Mucosa of rectum (tissue), 2 donors: ENCODE measurements at regions not wholly inside any gene's neighbourhood (a gene's known extent, or its start where the extent isn't known, plus 50 kb on each side); places are given as distances from the start of the nearest gene placed in this dataset.

Source experiments
- H3K27ac ChIP-seq, 2 donors: one replicate each; pipeline ENCODE4 v1.7.0; 2013; ENCODE audit warnings: inconsistent platforms in 2 of 2, low read depth in 2 of 2, low read length in 2 of 2
- H3K27me3 ChIP-seq, 2 donors: one replicate each; pipeline ENCODE4 v1.7.0; 2013; ENCODE audit warnings: low read length in 2 of 2; ENCODE audit not compliant: control insufficient read depth in 2 of 2, insufficient read depth in 2 of 2
- H3K36me3 ChIP-seq, 2 donors: one replicate each; pipeline ENCODE4 v1.7.0; 2013; ENCODE audit warnings: low read length in 2 of 2; ENCODE audit not compliant: control insufficient read depth in 2 of 2, insufficient read depth in 2 of 2
- H3K4me1 ChIP-seq, 2 donors: one replicate each; pipeline ENCODE4 v1.7.0; 2013; ENCODE audit warnings: low read length in 2 of 2, mild to moderate bottlenecking in 1 of 2; ENCODE audit not compliant: control insufficient read depth in 2 of 2, insufficient read depth in 2 of 2
- H3K4me3 ChIP-seq, 2 donors: one replicate each; pipeline ENCODE4 v1.7.0; 2013; ENCODE audit warnings: low read length in 2 of 2
- H3K9ac ChIP-seq, 2 donors: one replicate each; pipeline ENCODE4 v1.7.0; 2013; ENCODE audit warnings: low read length in 2 of 2, low read depth in 1 of 2, mild to moderate bottlenecking in 1 of 2
- H3K9me3 ChIP-seq, 2 donors: one replicate each; pipeline ENCODE4 v1.7.0; 2013; ENCODE audit warnings: low read length in 2 of 2; ENCODE audit not compliant: control insufficient read depth in 2 of 2
- donor health status: healthy.
- donor health status: Normal muscosa, but diverticular disease.

DNA sequence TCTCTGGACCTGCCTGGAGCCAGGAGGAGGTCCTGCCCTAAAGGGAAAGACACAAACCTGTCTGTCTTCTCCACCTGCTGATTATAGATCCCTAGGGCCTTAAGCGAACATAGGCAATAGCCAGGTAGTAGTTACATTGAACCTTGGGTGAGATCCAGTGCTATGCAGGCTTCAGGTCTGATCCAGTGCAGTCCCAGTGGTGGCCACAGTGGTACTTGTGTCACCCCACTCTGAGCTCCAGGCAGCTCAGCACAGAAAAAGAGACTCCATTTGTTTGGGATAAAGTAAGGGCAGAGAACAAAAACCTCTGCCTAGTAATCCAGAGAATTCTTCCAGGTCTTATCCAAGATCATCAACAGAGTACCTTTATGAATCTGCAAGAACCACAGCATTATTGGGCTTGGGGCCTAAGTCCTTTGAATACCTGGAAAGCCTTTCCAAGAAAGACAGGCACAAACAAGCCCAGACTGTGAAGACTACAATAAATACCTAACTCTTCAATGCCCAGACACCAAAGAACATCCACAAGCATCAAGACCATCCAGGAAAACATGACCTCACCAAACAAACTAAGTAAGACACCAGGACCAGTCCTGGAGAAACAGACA is 60.4 kb upstream of the KTN1 start:
- Histone ChIP-seq H3K9ac (no peak overlapping the region), H3K36me3 (no peaks in the 10 kb centered on the region), H3K27ac (no peak overlapping the region), H3K4me3 (no peak overlapping the region), H3K27me3 (no peaks in the 10 kb centered on the region), H3K4me1 (no peaks in the 10 kb centered on the region), H3K9me3 (no peaks in the 10 kb centered on the region)

DNA sequence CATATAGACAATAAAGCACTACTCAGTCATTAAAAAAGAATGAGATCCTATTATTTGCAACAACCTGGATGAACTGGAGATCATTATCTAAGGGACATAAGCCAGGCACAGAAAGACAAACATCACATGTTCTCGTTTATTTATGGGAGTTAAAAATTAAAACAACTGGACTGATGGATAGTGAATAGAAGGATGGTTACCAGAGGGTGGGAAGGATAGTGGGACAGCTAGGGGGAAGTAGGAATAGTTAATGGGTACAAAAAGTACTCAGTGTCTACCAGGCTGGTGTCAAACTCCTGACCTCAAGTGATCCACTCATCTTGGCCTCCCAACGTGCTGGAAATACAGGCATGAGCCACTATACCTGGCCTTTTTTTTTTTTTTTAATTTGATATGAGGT is 56.7 kb upstream of the KTN1 start:
- Histone ChIP-seq H3K27ac (no peak overlapping the region), H3K9ac (no peak overlapping the region), H3K4me3 (no peak overlapping the region), H3K9me3 (no peaks in the 10 kb centered on the region), H3K36me3 (no peaks in the 10 kb centered on the region), H3K4me1 (no peaks in the 10 kb centered on the region), H3K27me3 (no peaks in the 10 kb centered on the region)
